ENCODE measurements at regions not wholly inside any gene's neighbourhood (a gene's known extent, or its start where the extent isn't known, plus 50 kb on each side); places are given as distances from the start of the nearest gene placed in this dataset.
"Not testable (repeated sequence)": the region's sequence is repeated elsewhere in the genome, so short reads cannot be mapped to it uniquely, and the experiment has no call there.

DNA sequence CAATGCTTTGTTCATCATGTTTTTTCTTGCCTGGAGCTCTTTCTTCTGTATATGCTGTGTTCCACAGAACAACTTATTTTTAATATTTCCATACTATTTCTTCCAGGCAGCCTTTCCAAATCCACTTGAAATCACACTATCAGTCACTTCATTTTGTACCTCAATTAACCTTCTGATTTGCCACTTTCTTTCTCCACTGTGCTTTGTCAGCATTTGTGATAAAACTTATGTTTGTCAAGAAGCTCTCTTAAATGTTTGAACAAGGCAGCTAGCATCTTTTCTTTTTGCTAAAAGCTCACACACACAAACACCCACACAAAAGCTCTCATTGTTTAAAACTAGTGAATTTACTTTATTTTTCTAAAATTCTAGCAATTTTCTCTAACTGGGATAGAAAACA is 2014.7 kb upstream of the RAG2 start:
- Histone ChIP-seq H3K79me2 (replicated peaks; ENCODE audit: insufficient read depth, low read length) (no peaks in the 10 kb centered on the region), H3K9me3 (ENCODE audit: low read length) (no peaks in the 10 kb centered on the region), H3K27me3 (ENCODE audit: insufficient read depth, low read depth, low read length) (no peaks in the 10 kb centered on the region), H3K9me2 (ENCODE audit: insufficient read depth, low read length) (no peaks in the 10 kb centered on the region), H4K20me1 (ENCODE audit: insufficient read depth) (no peaks in the 10 kb centered on the region), H3K4me2 (ENCODE audit: low read length) (no peak overlapping the region), H3K9ac (ENCODE audit: low read length) (no peak overlapping the region), H2AFZ (ENCODE audit: low read depth, low read length) (no peak overlapping the region), H3K36me3 (ENCODE audit: insufficient read depth, low read length) (no peaks in the 10 kb centered on the region), H3F3A (ENCODE audit: insufficient read depth, low read length, poor library complexity, severe bottlenecking) (no peaks in the 10 kb centered on the region), H3K27ac (ENCODE audit: low read length) (no peak overlapping the region), H3K4me3 (ENCODE audit: low read length) (no peak overlapping the region)
- TF ChIP-seq MXI1 (conservative IDR thresholded peaks at IDR 0.05; ENCODE audit: poor library complexity, severe bottlenecking) (no peak), POLR2AphosphoS5 (IDR thresholded peaks at IDR 0.05) (no peak), TAF1 (IDR thresholded peaks at IDR 0.05; ENCODE audit: low read depth) (no peak), EZH2 (IDR thresholded peaks at IDR 0.05; ENCODE audit: borderline replicate concordance, insufficient read depth, low read length, poor library complexity, severe bottlenecking) (no peak), SMC3 (conservative IDR thresholded peaks at IDR 0.05; ENCODE audit: poor library complexity) (no peak), RAD21 (conservative IDR thresholded peaks at IDR 0.05) (no peak), EP300 (conservative IDR thresholded peaks at IDR 0.05; ENCODE audit: poor library complexity, severe bottlenecking) (no peak)
- TF ChIP-seq, protein P1, sequence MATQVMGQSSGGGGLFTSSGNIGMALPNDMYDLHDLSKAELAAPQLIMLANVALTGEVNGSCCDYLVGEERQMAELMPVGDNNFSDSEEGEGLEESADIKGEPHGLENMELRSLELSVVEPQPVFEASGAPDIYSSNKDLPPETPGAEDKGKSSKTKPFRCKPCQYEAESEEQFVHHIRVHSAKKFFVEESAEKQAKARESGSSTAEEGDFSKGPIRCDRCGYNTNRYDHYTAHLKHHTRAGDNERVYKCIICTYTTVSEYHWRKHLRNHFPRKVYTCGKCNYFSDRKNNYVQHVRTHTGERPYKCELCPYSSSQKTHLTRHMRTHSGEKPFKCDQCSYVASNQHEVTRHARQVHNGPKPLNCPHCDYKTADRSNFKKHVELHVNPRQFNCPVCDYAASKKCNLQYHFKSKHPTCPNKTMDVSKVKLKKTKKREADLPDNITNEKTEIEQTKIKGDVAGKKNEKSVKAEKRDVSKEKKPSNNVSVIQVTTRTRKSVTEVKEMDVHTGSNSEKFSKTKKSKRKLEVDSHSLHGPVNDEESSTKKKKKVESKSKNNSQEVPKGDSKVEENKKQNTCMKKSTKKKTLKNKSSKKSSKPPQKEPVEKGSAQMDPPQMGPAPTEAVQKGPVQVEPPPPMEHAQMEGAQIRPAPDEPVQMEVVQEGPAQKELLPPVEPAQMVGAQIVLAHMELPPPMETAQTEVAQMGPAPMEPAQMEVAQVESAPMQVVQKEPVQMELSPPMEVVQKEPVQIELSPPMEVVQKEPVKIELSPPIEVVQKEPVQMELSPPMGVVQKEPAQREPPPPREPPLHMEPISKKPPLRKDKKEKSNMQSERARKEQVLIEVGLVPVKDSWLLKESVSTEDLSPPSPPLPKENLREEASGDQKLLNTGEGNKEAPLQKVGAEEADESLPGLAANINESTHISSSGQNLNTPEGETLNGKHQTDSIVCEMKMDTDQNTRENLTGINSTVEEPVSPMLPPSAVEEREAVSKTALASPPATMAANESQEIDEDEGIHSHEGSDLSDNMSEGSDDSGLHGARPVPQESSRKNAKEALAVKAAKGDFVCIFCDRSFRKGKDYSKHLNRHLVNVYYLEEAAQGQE (IDR thresholded peaks at IDR 0.05; ENCODE audit: borderline replicate concordance) = no peak
- TF ChIP-seq, protein P2, sequence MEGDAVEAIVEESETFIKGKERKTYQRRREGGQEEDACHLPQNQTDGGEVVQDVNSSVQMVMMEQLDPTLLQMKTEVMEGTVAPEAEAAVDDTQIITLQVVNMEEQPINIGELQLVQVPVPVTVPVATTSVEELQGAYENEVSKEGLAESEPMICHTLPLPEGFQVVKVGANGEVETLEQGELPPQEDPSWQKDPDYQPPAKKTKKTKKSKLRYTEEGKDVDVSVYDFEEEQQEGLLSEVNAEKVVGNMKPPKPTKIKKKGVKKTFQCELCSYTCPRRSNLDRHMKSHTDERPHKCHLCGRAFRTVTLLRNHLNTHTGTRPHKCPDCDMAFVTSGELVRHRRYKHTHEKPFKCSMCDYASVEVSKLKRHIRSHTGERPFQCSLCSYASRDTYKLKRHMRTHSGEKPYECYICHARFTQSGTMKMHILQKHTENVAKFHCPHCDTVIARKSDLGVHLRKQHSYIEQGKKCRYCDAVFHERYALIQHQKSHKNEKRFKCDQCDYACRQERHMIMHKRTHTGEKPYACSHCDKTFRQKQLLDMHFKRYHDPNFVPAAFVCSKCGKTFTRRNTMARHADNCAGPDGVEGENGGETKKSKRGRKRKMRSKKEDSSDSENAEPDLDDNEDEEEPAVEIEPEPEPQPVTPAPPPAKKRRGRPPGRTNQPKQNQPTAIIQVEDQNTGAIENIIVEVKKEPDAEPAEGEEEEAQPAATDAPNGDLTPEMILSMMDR (IDR thresholded peaks at IDR 0.05; ENCODE audit: poor library complexity, severe bottlenecking) = no peak

DNA sequence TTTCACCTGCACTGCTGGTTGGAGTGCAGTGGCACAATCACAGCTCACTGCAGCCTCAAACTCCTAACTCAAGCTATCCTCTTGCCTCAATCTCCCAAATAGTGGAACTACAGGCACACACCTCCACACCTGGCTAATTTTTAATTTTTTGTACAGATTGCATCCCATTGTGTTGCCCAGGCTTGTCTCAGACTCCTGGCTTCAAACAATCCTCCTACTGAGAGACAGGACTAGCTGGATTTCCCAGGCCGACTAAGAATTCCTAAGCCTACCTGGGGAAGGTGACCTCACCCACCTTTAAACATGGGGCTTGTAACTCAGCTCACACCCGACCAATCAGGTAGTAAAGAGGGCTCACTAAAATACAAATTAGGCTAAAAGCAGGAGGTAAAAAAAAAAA is 2003.3 kb upstream of the RAG2 start:
- H3K27ac ChIP-seq (ENCODE audit: low read length); H3K4me3 ChIP-seq (ENCODE audit: low read length); H3K4me2 ChIP-seq (ENCODE audit: low read length); H3F3A ChIP-seq (ENCODE audit: insufficient read depth, low read length, poor library complexity, severe bottlenecking); H3K36me3 ChIP-seq (ENCODE audit: insufficient read depth, low read length); H3K79me2 ChIP-seq (replicated peaks; ENCODE audit: insufficient read depth, low read length); H3K27me3 ChIP-seq (ENCODE audit: insufficient read depth, low read depth, low read length); H3K9ac ChIP-seq (ENCODE audit: low read length); H2AFZ ChIP-seq (ENCODE audit: low read depth, low read length); H4K20me1 ChIP-seq (ENCODE audit: insufficient read depth); H3K9me3 ChIP-seq (ENCODE audit: low read length); H3K9me2 ChIP-seq (ENCODE audit: insufficient read depth, low read length): not testable (repeated sequence)

DNA sequence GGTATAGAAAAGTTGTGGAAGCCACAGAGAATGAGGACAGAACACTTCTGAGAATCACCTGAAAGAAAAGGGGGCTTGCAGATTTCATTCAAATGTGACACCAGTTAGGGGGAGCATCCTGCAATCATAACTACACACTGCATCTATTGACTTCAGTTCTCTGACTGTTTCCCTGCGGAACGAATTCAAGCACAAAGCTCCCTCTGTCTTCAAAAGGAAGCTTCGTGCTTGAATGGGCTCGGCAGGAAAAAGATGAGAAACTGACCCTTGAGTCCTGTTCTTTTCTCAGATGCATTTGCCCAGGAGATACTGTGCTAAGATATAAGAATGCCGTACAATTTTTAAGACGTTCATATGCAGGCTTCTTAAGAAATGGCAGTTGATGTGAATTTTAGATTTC is 2000.4 kb upstream of the RAG2 start:
- no peaks in the 10 kb centered on the region for H3K79me2 ChIP-seq (replicated peaks; ENCODE audit: insufficient read depth, low read length)
- H3K36me3 ChIP-seq (ENCODE audit: insufficient read depth, low read length) = no peaks in the 10 kb centered on the region
- H3K4me2 ChIP-seq (ENCODE audit: low read length) = no peak overlapping the region
- no peak overlapping the region for H3K4me3 ChIP-seq (ENCODE audit: low read length)
- H3K9ac ChIP-seq (ENCODE audit: low read length) = no peak overlapping the region
- no peaks in the 10 kb centered on the region for H4K20me1 ChIP-seq (ENCODE audit: insufficient read depth)
- no peaks in the 10 kb centered on the region for H3K9me3 ChIP-seq (ENCODE audit: low read length)
- H3F3A ChIP-seq (ENCODE audit: insufficient read depth, low read length, poor library complexity, severe bottlenecking) = no peaks in the 10 kb centered on the region
- no peak overlapping the region for H2AFZ ChIP-seq (ENCODE audit: low read depth, low read length)
- H3K27ac ChIP-seq (ENCODE audit: low read length) = no peak overlapping the region
- no peaks in the 10 kb centered on the region for H3K9me2 ChIP-seq (ENCODE audit: insufficient read depth, low read length)
- no peaks in the 10 kb centered on the region for H3K27me3 ChIP-seq (ENCODE audit: insufficient read depth, low read depth, low read length)
- TF ChIP-seq MXI1 (conservative IDR thresholded peaks at IDR 0.05; ENCODE audit: poor library complexity, severe bottlenecking) (no peak), EP300 (conservative IDR thresholded peaks at IDR 0.05; ENCODE audit: poor library complexity, severe bottlenecking) (no peak), EZH2 (IDR thresholded peaks at IDR 0.05; ENCODE audit: borderline replicate concordance, insufficient read depth, low read length, poor library complexity, severe bottlenecking) (no peak), SMC3 (conservative IDR thresholded peaks at IDR 0.05; ENCODE audit: poor library complexity) (no peak), TAF1 (IDR thresholded peaks at IDR 0.05; ENCODE audit: low read depth) (no peak), RAD21 (conservative IDR thresholded peaks at IDR 0.05) (no peak), POLR2AphosphoS5 (IDR thresholded peaks at IDR 0.05) (no peak)
- TF ChIP-seq, protein P1 (IDR thresholded peaks at IDR 0.05; ENCODE audit: borderline replicate concordance) = no peak
- TF ChIP-seq, protein P2 (IDR thresholded peaks at IDR 0.05; ENCODE audit: poor library complexity, severe bottlenecking) = no peak
